ENCODE measurements at regions not wholly inside any gene's neighbourhood (a gene's known extent, or its start where the extent isn't known, plus 50 kb on each side); places are given as distances from the start of the nearest gene placed in this dataset.
A peak's percentile ranks its signal among the peaks of the same experiment; 100 is the strongest.

GRCh38 chr2:237269138-237269875, 144.7 kb downstream of the COL6A3 start:
- Mint-ChIP-seq H3K4me3 (no peak overlapping the region), H3K27ac (peak overlapping the region; percentile 14 to 94 (median 59)), H3K36me3 (ENCODE audit: low read depth) (no peaks in the 10 kb centered on the region), H3K9me3 (peaks cover 4% of the 10 kb centered on the region), H3K4me1 (peaks cover 28% of the 10 kb centered on the region), H3K27me3 (ENCODE audit: low read depth) (peaks cover 7% of the 10 kb centered on the region)
- no peak for TF ChIP-seq CTCF (IDR thresholded peaks at IDR 0.05; ENCODE audit: unreplicated experiment in 3 of 3)

GRCh38 chr2:237270520-237270919, 143.4 kb downstream of the COL6A3 start:
- H3K4me3 Mint-ChIP-seq: peak overlapping the region in 1 of 3 experiments; percentile 22
- peak overlapping the region in 2 of 3 experiments; percentile 76 to 94 for H3K27ac Mint-ChIP-seq
- H3K9me3 Mint-ChIP-seq: peaks cover 4% of the 10 kb centered on the region
- no peak for TF ChIP-seq CTCF (IDR thresholded peaks at IDR 0.05; ENCODE audit: unreplicated experiment in 3 of 3)
- H3K36me3 Mint-ChIP-seq (ENCODE audit: low read depth): no peaks in the 10 kb centered on the region
- H3K4me1 Mint-ChIP-seq: peaks cover 26% of the 10 kb centered on the region
- H3K27me3 Mint-ChIP-seq (ENCODE audit: low read depth): peaks cover 7% of the 10 kb centered on the region

- Mint-ChIP-seq H3K4me1 (peaks cover 31% of the 10 kb centered on the region), H3K4me3 (peak overlapping the region in 1 of 3 experiments; percentile 12), H3K27ac (peak overlapping the region; percentile 71 to 97 (median 94)), H3K27me3 (ENCODE audit: low read depth) (peaks cover 7% of the 10 kb centered on the region), H3K36me3 (ENCODE audit: low read depth) (peaks cover 4% of the 10 kb centered on the region), H3K9me3 (peaks cover 8% of the 10 kb centered on the region)
- TF ChIP-seq CTCF (IDR thresholded peaks at IDR 0.05; ENCODE audit: unreplicated experiment in 3 of 3): no peak
These were observed 142.0 kb downstream of the COL6A3 start for GRCh38 chr2:237271698-237272652.

Data from nephron (organoid).